Erythroblast (primary cell): ENCODE measurements at regions not wholly inside any gene's neighbourhood (a gene's known extent, or its start where the extent isn't known, plus 50 kb on each side); places are given as distances from the start of the nearest gene placed in this dataset.

ENCODE experiments used
- GATA1 ChIP-seq: IDR thresholded peaks from 2 replicates; pipeline ENCODE4 v1.6.1; 2011; ENCODE audit warnings: low read depth, mild to moderate bottlenecking, control low read depth, low read length, moderate library complexity
- POLR2A ChIP-seq: IDR thresholded peaks from 2 replicates; pipeline ENCODE4 v1.6.1; 2011; ENCODE audit warnings: mild to moderate bottlenecking, low read length

GRCh38 chr9:79461712-79462111 lies 110.1 kb upstream of the TLE4 start:
- TF ChIP-seq POLR2A (no peak), GATA1 (no peak)
